ENCODE measurements at regions not wholly inside any gene's neighbourhood (a gene's known extent, or its start where the extent isn't known, plus 50 kb on each side); places are given as distances from the start of the nearest gene placed in this dataset.
A peak's percentile ranks its signal among the peaks of the same experiment; 100 is the strongest.

GRCh38 chr3:101084404-101084803 is 91.2 kb upstream of the ABI3BP start:
- no peak for DNase-seq (ENCODE audit: low spot score)

GRCh38 chr3:101081999-101082398 is 88.8 kb upstream of the ABI3BP start:
- DNase-seq (ENCODE audit: low spot score), result no peak

GRCh38 chr3:101081446-101081845 is 88.2 kb upstream of the ABI3BP start:
- no peak for DNase-seq (ENCODE audit: low spot score)

GRCh38 chr3:101077361-101078011 is 84.3 kb upstream of the ABI3BP start:
- no peak for DNase-seq (ENCODE audit: low spot score)

- DNase-seq (ENCODE audit: low spot score), result no peak
Observed at GRCh38 chr3:101074518-101074917, 81.3 kb upstream of the ABI3BP start.

- DNase-seq (ENCODE audit: low spot score), result no peak
Observed at GRCh38 chr3:101072300-101072699, 79.1 kb upstream of the ABI3BP start.

GRCh38 chr3:101070799-101071121 is 77.5 kb upstream of the ABI3BP start:
- DNase-seq (ENCODE audit: low spot score), result no peak

- DNase-seq (ENCODE audit: low spot score), result peak; percentile 79
Observed at GRCh38 chr3:101069901-101070798, 76.9 kb upstream of the ABI3BP start.

GRCh38 chr3:101068876-101069606 is 75.8 kb upstream of the ABI3BP start:
- DNase-seq (ENCODE audit: low spot score), result no peak

- no peak for DNase-seq (ENCODE audit: low spot score)
Observed at GRCh38 chr3:101066711-101067129, 73.5 kb upstream of the ABI3BP start.

- no peak for DNase-seq (ENCODE audit: low spot score)
Observed at GRCh38 chr3:101065962-101066361, 72.7 kb upstream of the ABI3BP start.

- no peak for DNase-seq (ENCODE audit: low spot score)
Observed at GRCh38 chr3:101063401-101063800, 70.2 kb upstream of the ABI3BP start.

GRCh38 chr3:101061312-101061711 is 68.1 kb upstream of the ABI3BP start:
- DNase-seq (ENCODE audit: low spot score), result no peak

- DNase-seq (ENCODE audit: low spot score), result no peak
Observed at GRCh38 chr3:101050866-101051265, 57.6 kb upstream of the ABI3BP start.

GRCh38 chr3:101050046-101050445 is 56.8 kb upstream of the ABI3BP start:
- DNase-seq (ENCODE audit: low spot score), result no peak

- DNase-seq (ENCODE audit: low spot score), result no peak
Observed at GRCh38 chr3:101049532-101049931, 56.3 kb upstream of the ABI3BP start.

- no peak for DNase-seq (ENCODE audit: low spot score)
Observed at GRCh38 chr3:101043687-101044078, 50.5 kb upstream of the ABI3BP start.

- DNase-seq (ENCODE audit: low spot score), result no peak
Observed at GRCh38 chr3:101042996-101043686, 49.9 kb upstream of the ABI3BP start.
